Trophoblast cell (in vitro differentiated cells and primary cell): ENCODE measurements at regions not wholly inside any gene's neighbourhood (a gene's known extent, or its start where the extent isn't known, plus 50 kb on each side); places are given as distances from the start of the nearest gene placed in this dataset.

Source experiments
- DNase-seq, 2 donors: peaks; one replicate each; pipeline ENCODE4 v3.0.0-alpha.2; 2016
- H2AFZ ChIP-seq: 2 replicates; pipeline ENCODE4 v1.6.1; 2013; ENCODE audit warnings: low read length, moderate library complexity, mild to moderate bottlenecking; ENCODE audit not compliant: insufficient read depth, poor library complexity
- H2AK5ac ChIP-seq: 2 replicates; pipeline ENCODE4 v1.6.1; 2013; ENCODE audit warnings: mild to moderate bottlenecking, low read length
- H2BK120ac ChIP-seq: 2 replicates; pipeline ENCODE4 v1.6.1; 2013; ENCODE audit warnings: low read length, mild to moderate bottlenecking, moderate library complexity; ENCODE audit not compliant: insufficient read depth, poor library complexity
- H2BK12ac ChIP-seq: 2 replicates; pipeline ENCODE4 v1.6.1; 2013; ENCODE audit warnings: mild to moderate bottlenecking, low read length, moderate library complexity
- H2BK5ac ChIP-seq: 2 replicates; pipeline ENCODE4 v1.6.1; 2013; ENCODE audit warnings: low read length, low read depth, moderate library complexity, mild to moderate bottlenecking; ENCODE audit not compliant: poor library complexity
- H3K14ac ChIP-seq: 2 replicates; pipeline ENCODE4 v1.6.1; 2013; ENCODE audit warnings: mild to moderate bottlenecking, low read length
- H3K18ac ChIP-seq: 2 replicates; pipeline ENCODE4 v1.6.1; 2013; ENCODE audit warnings: mild to moderate bottlenecking, low read length
- H3K23ac ChIP-seq: 2 replicates; pipeline ENCODE4 v1.6.1; 2013; ENCODE audit warnings: low read length
- H3K27ac ChIP-seq: 2 replicates; pipeline ENCODE4 v1.5.1; 2013; ENCODE audit warnings: low read depth, mild to moderate bottlenecking, inconsistent platforms, low read length, moderate library complexity
- H3K27me3 ChIP-seq: 2 replicates; pipeline ENCODE4 v1.6.1; 2013; ENCODE audit warnings: inconsistent platforms, mild to moderate bottlenecking, low read length, moderate library complexity; ENCODE audit not compliant: insufficient read depth
- H3K36me3 ChIP-seq, 2 experiments: 1 replicate in 1 of 2; 2 replicates in 1 of 2; pipeline ENCODE4 v1.6.1; 2013; ENCODE audit warnings: low read length in 2 of 2, mild to moderate bottlenecking in 2 of 2, moderate library complexity in 1 of 2; ENCODE audit not compliant: insufficient read depth in 2 of 2, control insufficient read depth in 1 of 2
- H3K4ac ChIP-seq: 2 replicates; pipeline ENCODE4 v1.6.1; 2013; ENCODE audit warnings: low read depth, mild to moderate bottlenecking, low read length, moderate library complexity
- H3K4me1 ChIP-seq, 2 experiments: 1 replicate in 1 of 2; 2 replicates in 1 of 2; pipeline ENCODE4 v1.6.1; 2013; ENCODE audit warnings: low read length in 2 of 2, mild to moderate bottlenecking in 2 of 2, moderate library complexity in 1 of 2; ENCODE audit not compliant: insufficient read depth in 2 of 2, control insufficient read depth in 1 of 2
- H3K4me2 ChIP-seq: 2 replicates; pipeline ENCODE4 v1.6.1; 2013; ENCODE audit warnings: inconsistent platforms, mild to moderate bottlenecking, low read length, moderate library complexity
- H3K4me3 ChIP-seq: 2 replicates; pipeline ENCODE4 v1.5.1; 2013; ENCODE audit warnings: mild to moderate bottlenecking, low read depth, low read length, inconsistent platforms
- H3K79me1 ChIP-seq: one replicate; pipeline ENCODE4 v1.6.1; 2013; ENCODE audit warnings: low read length
- H3K79me2 ChIP-seq: 2 replicates; pipeline ENCODE4 v1.6.1; 2013; ENCODE audit warnings: low read length, mild to moderate bottlenecking; ENCODE audit not compliant: control insufficient read depth, insufficient read depth, poor library complexity
- H3K9ac ChIP-seq: 2 replicates; pipeline ENCODE4 v1.6.1; 2013; ENCODE audit warnings: mild to moderate bottlenecking, low read length
- H3K9me3 ChIP-seq: 2 replicates; pipeline ENCODE4 v1.6.1; 2013; ENCODE audit warnings: low read depth, mild to moderate bottlenecking, control low read depth, inconsistent platforms, low read length; ENCODE audit not compliant: insufficient read depth
- H4K12ac ChIP-seq: 2 replicates; pipeline ENCODE4 v1.6.1; 2013; ENCODE audit warnings: low read depth, mild to moderate bottlenecking, low read length, moderate library complexity
- H4K8ac ChIP-seq: 2 replicates; pipeline ENCODE4 v1.6.1; 2013; ENCODE audit warnings: low read depth, mild to moderate bottlenecking, low read length, moderate library complexity
- H4K91ac ChIP-seq: one replicate; pipeline ENCODE4 v1.6.1; 2013; ENCODE audit warnings: low read depth, mild to moderate bottlenecking, low read length, moderate library complexity
- WGBS: extraction: QIAGEN DNeasy Blood & Tissue Kit; methylation state at CpG from one replicate; pipeline ENCODE4 v1.1.7; 2013; ENCODE audit warnings: missing lambda C conversion rate; ENCODE audit not compliant: insufficient read length, insufficient coverage; ENCODE audit errors: extremely low coverage; 5-methylcytosine and 5-hydroxymethylcytosine counted together

- Histone ChIP-seq H2BK5ac (no peak overlapping the region), H3K4me2 (no peak overlapping the region), H3K4ac (no peak overlapping the region), H3K79me1 (no peaks in the 10 kb centered on the region), H2BK12ac (no peak overlapping the region), H2AK5ac (no peak overlapping the region), H3K27ac (no peak overlapping the region), H3K23ac (no peak overlapping the region), H4K91ac (no peak overlapping the region), H3K9ac (no peak overlapping the region), H2AFZ (no peak overlapping the region), H3K36me3 (no peaks in the 10 kb centered on the region), H3K27me3 (no peaks in the 10 kb centered on the region), H4K8ac (no peak overlapping the region), H3K79me2 (no peaks in the 10 kb centered on the region), H3K4me3 (no peak overlapping the region), H3K4me1 (no peaks in the 10 kb centered on the region), H3K14ac (no peak overlapping the region), H3K18ac (no peak overlapping the region), H2BK120ac (no peak overlapping the region), H3K9me3 (no peaks in the 10 kb centered on the region), H4K12ac (no peak overlapping the region)
- DNase-seq = no peak
- WGBS = no CpG with 5 or more reads among the region's 2 CpGs
These were observed 68.0 kb downstream of the AVPR1A start for GRCh38 chr12:63083046-63083445.

GRCh38 chr12:63079791-63080502 lies 71.1 kb downstream of the AVPR1A start:
- no peak overlapping the region for H2AFZ ChIP-seq

GRCh38 chr12:63078906-63079305 lies 72.1 kb downstream of the AVPR1A start:
- Histone ChIP-seq H2AK5ac (no peak overlapping the region), H3K4ac (no peak overlapping the region), H3K9me3 (no peaks in the 10 kb centered on the region), H4K8ac (no peak overlapping the region), H3K9ac (no peak overlapping the region), H3K4me3 (no peak overlapping the region), H3K36me3 (no peaks in the 10 kb centered on the region), H2BK5ac (no peak overlapping the region), H3K4me2 (no peak overlapping the region), H3K23ac (no peak overlapping the region), H2BK12ac (no peak overlapping the region), H3K18ac (no peak overlapping the region), H2BK120ac (no peak overlapping the region), H3K4me1 (no peaks in the 10 kb centered on the region), H3K27ac (no peak overlapping the region), H3K14ac (no peak overlapping the region), H3K79me2 (no peaks in the 10 kb centered on the region), H3K27me3 (no peaks in the 10 kb centered on the region), H3K79me1 (no peaks in the 10 kb centered on the region), H4K91ac (no peak overlapping the region), H2AFZ (no peak overlapping the region), H4K12ac (no peak overlapping the region)
- no CpG with 5 or more reads among the region's 2 CpGs for whole genome bisulfite sequencing
- no peak for DNase-seq

More at GRCh38 chr12:63079791-63080502, 71.1 kb downstream of the AVPR1A start:
- Histone ChIP-seq H3K9me3 (no peaks in the 10 kb centered on the region), H3K23ac (no peak overlapping the region), H3K27ac (no peak overlapping the region), H2AK5ac (no peak overlapping the region), H2BK120ac (no peak overlapping the region), H3K9ac (no peak overlapping the region), H3K79me1 (no peaks in the 10 kb centered on the region), H2BK5ac (no peak overlapping the region), H3K4ac (no peak overlapping the region), H3K18ac (no peak overlapping the region), H3K4me2 (no peak overlapping the region), H4K8ac (no peak overlapping the region), H3K4me1 (no peaks in the 10 kb centered on the region), H2BK12ac (no peak overlapping the region), H3K27me3 (no peaks in the 10 kb centered on the region), H3K79me2 (no peaks in the 10 kb centered on the region), H3K36me3 (no peaks in the 10 kb centered on the region), H3K4me3 (no peak overlapping the region), H4K12ac (no peak overlapping the region), H4K91ac (no peak overlapping the region), H3K14ac (no peak overlapping the region)
- no peak for DNase-seq
- WGBS = no CpG with 5 or more reads among the region's 2 CpGs

- no peak overlapping the region for H2BK5ac ChIP-seq
- H3K79me1 ChIP-seq = no peaks in the 10 kb centered on the region
- no peaks in the 10 kb centered on the region for H3K27me3 ChIP-seq
- H4K91ac ChIP-seq = no peak overlapping the region
- H3K9me3 ChIP-seq = no peaks in the 10 kb centered on the region
- no peak overlapping the region for H3K18ac ChIP-seq
- no peak overlapping the region for H3K9ac ChIP-seq
- WGBS = no CpG with 5 or more reads among the region's 3 CpGs
- H3K4ac ChIP-seq = no peak overlapping the region
- H4K8ac ChIP-seq = no peak overlapping the region
- no peak overlapping the region for H4K12ac ChIP-seq
- no peak overlapping the region for H3K4me3 ChIP-seq
- no peak overlapping the region for H2BK120ac ChIP-seq
- H2AFZ ChIP-seq = no peak overlapping the region
- H3K79me2 ChIP-seq = no peaks in the 10 kb centered on the region
- no peak overlapping the region for H3K4me2 ChIP-seq
- no peaks in the 10 kb centered on the region for H3K36me3 ChIP-seq
- H3K23ac ChIP-seq = no peak overlapping the region
- H3K4me1 ChIP-seq = no peaks in the 10 kb centered on the region
- no peak overlapping the region for H3K27ac ChIP-seq
- no peak overlapping the region for H3K14ac ChIP-seq
- no peak for DNase-seq
- H2BK12ac ChIP-seq = no peak overlapping the region
- no peak overlapping the region for H2AK5ac ChIP-seq
These were observed 75.5 kb downstream of the AVPR1A start for GRCh38 chr12:63075376-63076060.
